ENCODE measurements at regions not wholly inside any gene's neighbourhood (a gene's known extent, or its start where the extent isn't known, plus 50 kb on each side); places are given as distances from the start of the nearest gene placed in this dataset.

DNA sequence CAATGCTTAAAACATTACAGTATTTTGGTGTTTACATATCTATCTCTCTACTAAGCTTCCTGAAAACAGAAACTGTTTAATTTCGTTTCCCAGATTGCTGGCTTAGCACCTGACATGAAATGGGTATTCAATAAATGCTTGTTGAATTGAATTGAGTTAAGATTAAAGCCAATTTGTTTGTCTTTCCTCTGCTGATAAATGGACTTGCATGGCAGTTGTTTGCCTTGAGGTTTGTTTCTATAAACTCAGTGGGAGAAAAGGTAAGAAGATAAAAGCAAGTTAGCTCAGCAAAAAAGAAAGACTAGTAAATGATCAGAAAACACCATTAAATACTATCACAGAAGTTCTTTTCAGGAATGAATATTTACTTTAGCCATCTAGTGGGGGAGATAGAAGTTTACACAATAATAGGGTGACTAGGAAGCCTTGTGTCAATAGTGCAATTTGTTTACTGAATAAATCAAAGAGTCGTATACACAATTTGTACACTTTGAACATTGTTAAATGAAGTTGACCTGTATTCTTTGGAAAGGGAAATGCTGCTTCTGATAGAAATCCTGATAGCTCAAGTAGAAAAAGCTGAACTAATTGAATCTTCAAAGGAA is 754.5 kb upstream of the FAM98A start:
- peak; percentile 12 for DNase-seq

DNA sequence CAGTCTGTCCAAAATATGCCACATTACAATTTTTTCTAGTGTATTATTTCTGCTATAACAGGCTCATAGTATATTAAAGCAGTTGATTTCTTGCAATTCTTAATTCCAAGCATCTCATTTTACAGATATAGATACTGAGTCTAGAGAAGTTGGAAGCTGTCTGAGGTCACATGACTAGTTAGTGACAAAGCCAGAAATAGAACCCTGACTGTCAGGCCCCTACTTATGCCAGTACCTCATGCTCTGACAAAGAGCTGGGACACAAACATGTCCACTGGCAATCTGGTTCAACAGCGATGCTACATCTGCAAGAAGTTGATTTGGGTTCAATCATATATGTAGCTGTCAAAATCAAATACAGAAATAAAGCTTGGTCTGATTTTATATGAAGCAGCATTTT is 750.4 kb upstream of the FAM98A start:
- no peak for DNase-seq

DNA sequence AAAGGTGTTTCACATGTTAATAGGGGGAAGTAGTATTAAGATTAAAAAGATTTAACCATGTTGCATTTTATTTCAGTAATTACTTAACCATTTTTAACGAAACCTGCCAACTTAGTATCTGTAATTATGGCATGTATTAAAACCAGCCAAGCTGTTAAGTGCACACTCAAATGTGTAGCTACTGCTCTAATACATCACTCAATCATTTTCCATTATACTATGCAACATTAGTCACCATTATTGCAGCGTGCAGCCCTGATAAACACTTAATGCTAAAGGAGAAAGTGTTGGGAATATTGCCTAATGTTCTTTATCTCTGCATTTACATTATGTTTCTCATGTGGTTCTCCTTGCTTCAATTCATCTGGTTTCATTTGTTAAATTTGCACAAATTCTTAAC is 745.9 kb upstream of the FAM98A start:
- DNase-seq, result no peak

DNA sequence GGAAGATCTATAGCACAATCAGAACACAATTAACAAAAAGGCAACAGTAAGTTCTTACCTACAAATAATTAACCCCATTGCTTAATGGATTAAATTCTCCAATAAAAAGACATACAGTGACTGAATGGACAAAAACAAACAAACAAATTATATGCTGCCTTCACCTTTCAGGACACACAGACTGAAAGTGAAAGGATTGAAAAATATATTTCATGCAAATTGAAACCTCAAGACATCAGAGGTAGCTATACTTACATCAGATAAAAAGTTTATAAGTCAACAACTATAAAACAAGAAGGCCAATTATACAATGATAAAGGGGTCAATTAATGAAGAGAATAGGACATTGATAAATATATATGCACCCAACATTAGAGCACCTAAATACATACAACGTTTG is 741.2 kb upstream of the FAM98A start:
- DNase-seq, result no peak

DNA sequence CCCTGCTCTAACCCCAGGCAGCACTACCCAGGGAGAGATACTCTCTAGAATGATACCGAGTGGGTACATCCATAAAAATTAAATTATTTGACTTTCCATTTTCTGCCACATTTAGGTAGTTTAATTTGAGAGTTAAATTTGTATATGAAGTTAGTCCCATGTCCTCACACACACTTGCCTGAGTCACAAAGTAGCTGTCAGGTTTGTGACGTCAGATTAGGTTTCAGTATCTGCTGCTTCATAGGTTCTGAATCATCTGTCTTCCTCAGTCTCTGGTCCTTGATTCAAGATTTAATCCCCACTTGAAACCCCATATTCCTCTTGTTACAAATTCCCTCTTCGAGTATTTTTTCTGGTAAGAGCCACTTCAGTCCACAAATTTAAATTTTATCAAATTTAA is 738.6 kb upstream of the FAM98A start:
- DNase-seq, result no peak

DNA sequence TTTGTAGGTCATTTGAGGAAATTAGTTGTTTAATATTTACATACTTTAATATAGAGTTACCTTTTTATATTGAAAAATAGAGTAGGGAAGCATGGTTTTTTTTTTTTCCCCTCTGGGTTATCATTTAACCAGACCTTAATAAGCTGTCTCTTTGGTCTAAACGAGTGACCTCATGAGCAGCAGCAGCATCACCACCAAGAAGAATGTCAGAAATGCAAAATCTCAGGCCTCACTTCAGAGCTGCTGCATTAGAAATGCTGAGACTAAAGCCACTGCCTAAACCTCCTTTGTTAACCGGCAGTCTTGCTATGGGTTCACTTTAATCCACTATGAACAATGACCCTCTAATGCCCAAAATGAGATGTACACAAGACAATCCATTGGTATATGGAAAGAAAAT is 733.7 kb upstream of the FAM98A start:
- no peak for DNase-seq

DNA sequence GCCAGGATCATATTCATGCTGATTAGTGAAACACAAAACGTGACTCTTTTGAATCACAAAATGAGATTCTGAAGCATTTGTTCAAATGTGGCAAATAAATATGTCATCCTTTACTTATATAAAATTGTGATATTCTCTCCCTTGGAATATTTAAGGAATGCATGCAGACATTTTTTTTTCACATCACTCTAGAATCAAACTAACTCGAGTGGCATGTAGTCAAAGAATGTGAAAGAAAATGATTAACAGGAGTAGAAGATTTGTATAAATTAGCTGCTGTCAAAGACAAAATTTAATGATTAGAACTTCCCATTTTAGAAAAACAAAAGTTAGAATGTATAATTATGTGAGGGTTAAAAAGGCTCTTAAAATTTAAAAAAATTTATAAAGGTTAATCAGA is 721.0 kb upstream of the FAM98A start:
- DNase-seq, result no peak

DNA sequence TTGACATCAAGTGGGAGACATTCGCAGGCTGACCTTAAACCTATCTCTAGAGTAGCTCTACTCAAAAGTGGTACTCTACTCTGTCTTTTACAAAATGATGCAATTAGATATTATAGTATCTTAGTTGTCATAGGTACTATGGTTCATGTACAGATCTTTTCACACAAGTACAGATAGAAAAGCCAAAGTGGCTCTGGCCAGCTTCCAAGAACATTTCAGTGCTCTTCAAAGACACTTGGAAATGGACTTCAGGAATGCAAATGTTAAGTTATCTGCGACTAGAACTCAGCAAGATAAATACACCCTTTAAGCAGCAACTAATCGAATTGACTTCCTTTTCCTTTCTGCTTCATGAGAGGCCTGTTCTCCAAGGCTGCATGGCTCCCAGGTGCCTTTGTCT is 718.7 kb upstream of the FAM98A start:
- DNase-seq, result no peak

DNA sequence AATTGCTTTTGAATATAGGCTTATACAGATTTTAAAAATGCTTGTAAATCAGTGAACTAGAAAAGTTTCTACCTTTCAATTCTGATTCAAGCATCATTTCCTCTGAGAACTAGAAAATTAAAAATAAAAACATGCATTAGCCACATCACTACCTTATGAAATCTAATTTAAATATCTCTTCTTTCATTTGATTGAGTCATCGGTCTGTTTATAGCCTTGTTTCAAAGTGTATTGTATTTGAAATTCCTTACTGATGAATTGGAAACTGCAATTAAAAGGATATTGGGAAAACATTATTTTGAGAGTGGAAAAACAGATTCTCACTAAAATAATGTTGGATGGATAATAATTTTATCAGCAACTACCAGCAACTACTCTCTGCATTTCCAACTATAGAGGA is 717.7 kb upstream of the FAM98A start:
- no peak for DNase-seq

DNA sequence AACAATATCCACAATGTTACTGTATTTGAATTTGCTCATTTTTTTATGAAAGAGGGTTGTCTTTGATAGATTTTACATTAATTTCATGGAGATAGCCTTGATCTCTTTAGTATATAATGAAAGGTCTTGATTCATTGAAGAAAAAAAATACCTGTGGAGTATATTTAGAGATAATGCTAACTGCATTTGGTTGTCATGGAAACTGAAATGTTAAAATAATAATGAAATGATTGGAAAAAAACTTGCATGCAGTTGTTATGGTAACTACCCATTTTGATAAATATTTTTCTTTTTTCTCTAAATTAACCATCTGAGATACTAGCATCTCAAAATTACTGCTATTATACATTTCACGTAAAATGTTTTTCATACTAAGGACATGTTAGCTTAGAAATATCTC is 712.7 kb upstream of the FAM98A start:
- DNase-seq, result no peak

DNA sequence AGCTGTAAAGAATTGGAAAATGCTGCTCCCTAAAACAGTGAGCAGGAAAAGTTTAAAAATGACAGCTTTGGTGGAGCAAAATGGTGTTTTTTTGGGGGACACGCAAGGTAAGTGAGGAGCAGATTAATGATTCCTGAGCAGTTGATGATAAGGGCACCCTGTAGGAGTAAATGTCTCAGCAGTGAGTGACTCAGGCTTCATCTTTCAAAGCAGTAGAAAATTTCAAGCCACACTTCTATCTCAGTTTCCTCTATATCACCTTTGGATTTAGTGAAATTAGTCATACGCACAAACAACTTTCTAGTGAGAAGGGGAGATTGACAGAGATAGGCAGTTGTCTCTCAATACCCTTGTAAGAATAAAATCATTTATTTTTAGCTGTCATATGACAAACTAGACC is 709.0 kb upstream of the FAM98A start:
- DNase-seq, result no peak

DNA sequence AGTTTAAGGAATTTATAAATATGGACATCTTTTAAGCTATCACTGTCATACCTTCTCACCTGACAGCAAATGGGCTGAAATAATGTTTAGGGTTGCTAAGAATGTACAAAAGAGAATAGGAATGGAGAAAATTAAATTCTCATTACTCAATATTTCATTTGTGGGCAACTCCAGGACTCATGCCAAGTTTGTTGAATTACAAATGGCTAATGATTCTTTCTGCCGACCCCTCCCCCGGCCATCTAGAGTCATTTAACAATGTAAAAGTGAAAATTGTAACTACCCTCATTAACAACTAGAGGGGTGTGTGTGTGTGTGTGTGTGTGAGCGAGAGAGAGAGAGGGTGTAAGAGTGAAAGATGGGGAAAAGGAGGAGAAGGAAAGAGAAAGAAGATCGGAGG is 708.5 kb upstream of the FAM98A start:
- DNase-seq, result no peak

DNA sequence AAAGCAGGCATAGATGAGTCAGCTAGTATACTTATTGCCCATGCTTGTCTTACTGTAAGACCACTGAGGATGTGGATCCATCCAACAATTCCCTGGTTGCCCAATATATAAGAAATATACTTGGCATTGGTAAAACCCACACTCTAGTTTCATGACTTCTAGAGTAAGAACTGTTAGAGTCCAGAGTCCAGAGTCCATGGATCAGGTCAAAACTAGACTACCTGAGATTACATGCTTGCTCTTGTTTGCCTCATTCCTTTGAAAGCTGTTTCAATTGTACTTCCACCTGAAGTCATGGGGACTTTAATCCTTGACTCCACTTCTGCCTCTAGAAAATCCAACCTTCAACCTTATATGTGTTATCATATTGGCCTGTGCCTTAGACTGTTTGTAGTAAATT is 707.6 kb upstream of the FAM98A start:
- no peak for DNase-seq

DNA sequence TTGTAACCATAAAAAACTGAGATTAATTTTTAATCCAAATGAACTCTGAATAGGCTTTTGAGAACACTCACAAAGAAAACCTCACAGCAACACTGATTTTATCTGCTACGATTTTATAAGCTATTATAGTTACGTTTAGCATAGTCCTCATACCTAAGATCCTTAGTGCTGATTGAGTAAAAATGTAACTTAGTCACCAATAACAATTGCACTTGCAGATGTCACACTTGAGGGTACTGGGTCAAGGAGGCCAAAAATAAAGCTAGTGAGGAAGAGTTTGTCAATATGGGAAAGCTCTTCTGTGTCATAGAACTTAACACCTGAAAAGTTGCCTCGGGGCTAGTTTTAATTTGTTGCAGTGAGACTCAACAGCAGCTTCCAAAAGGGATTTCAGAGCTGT is 706.5 kb upstream of the FAM98A start:
- no peak for DNase-seq

DNA sequence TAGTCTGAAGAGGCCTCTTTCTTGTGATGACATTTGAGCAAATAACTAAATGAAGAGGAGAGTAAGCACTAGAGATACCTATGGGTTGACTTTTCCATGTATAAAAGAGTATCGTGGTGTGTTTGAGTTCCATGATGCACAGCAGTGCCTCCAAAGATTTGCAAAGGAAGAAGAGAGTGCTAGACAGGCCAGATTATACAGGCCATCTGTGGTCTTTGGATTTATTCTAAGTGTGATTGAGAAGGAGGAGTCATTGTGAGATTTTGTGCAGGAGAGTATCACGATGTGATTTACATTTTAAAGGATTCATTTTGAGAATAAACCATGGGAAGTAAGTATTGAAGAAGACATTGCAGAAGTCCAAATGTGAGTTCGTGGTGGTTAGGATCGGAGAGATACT is 695.9 kb upstream of the FAM98A start:
- DNase-seq, result no peak

DNA sequence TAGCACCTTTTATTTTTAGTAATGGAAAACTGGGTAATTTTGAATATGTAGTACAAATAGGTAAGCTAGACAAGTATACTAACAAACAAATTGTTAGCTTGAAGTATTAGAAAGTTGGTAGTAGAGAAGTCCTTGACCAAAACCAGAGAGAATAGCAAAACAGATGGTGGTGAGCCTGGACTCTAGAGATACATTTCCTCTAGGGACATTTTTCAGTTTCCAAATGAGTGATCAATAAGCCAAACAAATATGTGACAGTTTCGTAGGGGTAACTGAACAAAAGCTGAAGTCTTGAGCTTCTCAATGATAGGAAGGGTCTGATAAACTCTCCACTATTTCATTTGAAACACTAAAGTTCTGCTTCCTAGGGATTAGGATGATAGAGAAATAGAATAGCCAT is 692.0 kb upstream of the FAM98A start:
- DNase-seq, result no peak

DNA sequence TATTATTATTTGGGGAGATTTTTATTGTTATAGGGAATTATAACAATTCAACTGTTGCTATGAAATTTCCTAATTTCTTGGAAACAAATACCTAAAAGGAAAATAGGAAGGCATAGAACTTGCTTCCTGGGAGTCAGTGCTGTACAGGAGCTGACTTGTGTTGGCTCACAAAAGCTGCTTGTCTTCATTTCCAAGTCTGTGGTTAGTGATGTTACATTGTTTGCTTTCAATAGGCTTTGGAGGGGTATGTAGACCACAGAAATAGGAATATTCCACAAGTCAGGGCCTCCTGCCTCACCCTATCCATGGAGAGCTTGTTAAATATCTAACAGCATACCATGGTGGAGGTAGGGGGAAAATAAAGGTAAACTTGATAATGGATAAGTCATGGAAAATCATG is 688.9 kb upstream of the FAM98A start:
- DNase-seq, result no peak

DNA sequence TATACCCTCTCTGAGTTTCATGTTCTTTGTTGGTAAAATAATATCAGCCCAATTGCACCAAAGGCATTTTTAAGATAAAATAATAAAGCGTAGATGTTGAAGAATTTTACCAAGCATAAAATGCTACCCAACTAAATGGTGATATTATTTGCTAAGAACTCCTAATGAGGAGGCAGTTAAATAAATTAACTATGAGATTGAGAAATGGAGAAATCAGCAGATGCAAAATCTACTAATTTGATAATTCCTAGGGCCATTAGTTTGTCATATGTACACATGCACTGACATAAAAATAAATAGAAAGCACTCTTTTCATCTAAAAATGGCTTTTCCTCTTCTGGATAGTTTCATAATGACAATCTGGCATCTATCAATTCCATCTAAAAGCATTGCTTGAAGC is 681.5 kb upstream of the FAM98A start:
- DNase-seq, result no peak

DNA sequence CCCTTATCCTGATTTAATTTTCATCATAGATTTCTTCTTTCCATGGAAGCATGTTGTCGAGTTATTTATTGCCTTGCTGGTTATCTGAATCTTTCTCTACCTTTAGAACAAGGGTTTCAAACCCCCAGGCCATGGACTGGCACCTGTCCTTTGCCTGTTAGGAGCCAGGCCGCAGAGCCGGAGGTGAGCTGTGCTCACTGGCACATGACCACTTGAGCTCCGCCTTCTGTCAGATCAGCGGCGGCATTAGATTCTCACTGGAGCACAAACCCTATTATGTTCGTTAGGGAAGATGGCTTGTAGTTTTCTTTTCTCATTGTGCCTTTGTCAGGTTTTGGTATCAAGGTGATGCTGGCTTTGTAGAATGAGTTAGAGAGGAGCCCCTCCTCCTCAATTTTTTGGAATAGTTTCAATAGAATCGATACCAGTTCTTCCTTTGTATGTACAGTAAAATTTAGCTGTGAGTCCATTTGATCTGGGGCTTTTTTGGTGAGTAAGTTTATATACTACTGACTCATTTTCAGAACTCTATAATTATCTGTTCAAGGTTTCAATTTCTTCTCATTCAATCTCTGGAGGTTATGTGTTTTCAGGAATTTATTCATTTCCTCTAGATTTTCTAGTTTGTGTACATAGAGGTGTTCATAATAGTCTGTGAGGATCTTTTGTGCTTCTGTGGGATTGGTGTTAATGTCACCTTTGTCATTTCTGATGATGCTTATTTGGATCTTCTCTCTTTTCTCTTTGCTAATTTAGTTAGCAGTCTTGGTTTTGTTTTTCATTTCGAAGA is 668.0 kb upstream of the FAM98A start:
- no peak for DNase-seq

DNA sequence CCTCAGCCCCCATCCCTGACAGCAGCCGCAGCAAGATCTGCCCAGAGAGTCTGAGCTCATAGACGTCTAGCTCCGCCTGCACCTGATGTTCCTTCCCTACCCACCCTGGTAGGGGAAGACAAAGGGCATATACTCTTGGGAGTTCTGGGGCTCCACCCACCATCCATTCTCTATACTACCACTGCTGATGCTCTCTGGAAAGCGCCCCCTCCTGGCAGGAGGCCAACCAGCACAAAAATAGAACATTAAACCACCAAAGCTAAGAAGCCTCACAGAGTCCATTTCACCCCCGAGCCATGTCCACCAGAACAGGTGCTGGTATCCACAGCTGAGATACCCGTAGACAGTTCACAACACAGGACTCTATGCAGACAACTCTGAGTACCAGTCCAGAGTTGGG is 662.6 kb upstream of the FAM98A start:
- DNase-seq, result no peak

DNA sequence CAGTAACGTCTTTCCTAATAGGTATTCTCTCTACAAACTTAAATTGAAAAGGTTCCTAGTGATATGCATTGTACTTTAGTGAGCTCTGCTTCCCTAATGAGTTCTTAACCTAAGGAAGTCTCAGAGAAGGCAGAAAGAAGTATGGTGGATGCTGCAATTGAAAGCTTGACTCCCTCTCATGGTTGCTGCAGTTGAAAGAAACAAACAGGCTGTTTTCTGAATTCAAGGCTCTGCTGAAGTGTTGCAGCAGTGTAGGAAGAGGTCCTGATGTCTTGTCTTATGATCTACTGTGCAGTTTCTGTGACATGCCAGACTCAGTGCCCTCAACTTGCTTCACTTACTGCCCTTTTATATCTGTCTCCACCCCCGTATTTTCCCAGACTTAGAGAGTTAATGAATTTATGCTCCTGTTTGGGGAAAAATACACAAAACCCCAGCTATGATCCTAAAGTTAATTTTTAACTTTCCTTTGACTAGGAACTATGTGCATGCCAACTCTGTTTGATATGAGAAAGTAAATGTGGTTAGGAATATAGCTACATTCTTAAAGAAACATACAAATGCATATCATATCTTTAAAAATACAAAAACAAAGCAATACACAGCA is 655.3 kb upstream of the FAM98A start:
- DNase-seq, result no peak

DNA sequence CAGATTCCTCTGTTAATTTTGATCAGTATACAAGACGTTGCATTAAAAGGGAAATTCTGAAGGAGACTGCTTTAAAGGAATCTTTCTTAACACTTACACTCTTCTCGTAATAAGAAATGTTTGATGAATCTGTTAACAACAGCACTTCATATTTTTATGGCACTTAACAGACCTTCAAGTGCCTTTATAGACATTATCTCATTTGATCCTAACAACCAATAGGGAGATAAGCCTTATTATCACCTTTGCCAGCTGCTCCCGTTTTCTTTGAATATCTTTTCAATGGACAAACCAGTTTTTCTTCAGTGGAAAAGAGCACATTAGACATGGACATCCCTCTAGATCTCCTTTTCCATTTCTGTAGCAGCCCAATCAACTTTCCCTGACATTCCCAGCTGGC is 653.0 kb upstream of the FAM98A start:
- DNase-seq, result no peak

DNA sequence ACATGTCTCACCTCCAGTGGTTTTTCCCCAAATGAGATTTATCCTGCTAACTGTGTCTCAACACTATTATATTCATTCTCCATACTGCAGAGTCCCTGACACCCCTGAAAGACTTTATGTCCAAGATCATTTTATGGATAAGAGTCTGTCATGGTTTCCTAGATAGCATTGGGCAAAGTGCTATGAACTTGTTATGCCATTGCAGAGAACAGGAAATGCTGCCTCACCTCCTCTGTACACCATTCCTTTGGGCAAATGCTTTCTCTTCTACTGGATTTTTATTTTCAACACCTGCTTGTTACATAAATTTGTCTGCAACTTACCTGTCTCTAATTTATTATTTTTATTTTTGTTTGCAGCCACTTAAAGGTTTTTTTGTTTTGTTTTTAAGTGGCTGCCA is 652.5 kb upstream of the FAM98A start:
- DNase-seq, result no peak

DNA sequence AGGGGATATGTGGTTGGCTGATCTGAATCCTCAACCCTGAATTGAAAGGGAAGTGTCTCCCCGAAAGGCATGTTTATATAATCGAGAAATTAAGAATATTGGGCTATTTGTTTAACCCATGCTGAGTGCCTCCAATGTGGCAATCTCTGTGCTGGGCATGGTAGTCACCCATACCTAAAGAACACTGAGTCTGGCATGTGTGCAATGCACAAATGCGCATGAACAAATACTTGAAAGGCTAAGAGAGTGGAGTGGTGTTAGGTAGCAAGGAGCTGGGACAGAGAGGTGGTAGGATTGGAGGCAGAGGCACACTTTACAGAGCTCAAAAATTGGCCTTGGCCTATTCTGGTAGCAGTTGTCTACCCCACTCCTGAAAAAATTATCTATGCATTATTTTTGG is 645.1 kb upstream of the FAM98A start:
- no peak for DNase-seq

DNA sequence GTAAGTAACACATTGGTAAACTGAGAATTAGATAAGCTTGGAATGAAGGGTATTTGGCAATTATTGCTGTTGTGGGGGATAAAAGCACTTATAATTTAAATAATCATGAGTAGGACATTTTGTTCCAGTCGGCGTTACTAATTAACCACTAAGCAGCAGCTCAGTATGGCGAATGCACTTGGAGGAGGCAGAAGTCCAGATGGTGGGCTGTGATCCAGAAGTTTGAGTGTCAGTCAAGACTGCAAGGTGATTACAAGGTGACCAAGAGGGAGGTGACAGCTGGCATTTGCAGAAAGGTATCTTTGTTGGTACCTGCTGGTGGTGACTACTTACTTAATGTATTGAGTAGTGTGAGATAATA is 643.6 kb upstream of the FAM98A start:
- no peak for DNase-seq
